CD4-positive, alpha-beta T cell treated with Interleukin-12 subunit alpha and Interleukin-12 subunit beta, for 1 hour (primary cell): ENCODE measurements at regions not wholly inside any gene's neighbourhood (a gene's known extent, or its start where the extent isn't known, plus 50 kb on each side); places are given as distances from the start of the nearest gene placed in this dataset.

ENCODE experiments used
- DNase-seq: peaks from one replicate; pipeline ENCODE4 v3.0.0-alpha.2; 2020

DNA sequence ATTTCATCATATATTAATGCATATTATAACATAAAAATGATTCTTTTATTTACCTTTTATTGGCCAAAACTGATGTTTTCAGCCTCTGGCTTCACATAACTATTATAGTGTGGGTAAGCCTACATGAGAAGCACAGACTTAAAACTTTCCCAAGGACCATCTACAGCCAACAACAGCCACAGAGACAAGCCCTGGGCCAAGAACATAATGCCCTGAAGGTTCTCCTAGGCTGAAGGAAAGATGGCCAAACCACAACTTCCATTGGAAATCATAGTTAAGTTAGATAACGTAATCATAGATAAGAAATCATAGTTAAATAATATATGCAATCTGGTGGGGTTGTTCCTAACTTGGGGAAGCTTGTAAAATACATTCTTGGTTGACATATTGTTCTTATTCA is 280.0 kb upstream of the EMCN start:
- no peak for DNase-seq

DNA sequence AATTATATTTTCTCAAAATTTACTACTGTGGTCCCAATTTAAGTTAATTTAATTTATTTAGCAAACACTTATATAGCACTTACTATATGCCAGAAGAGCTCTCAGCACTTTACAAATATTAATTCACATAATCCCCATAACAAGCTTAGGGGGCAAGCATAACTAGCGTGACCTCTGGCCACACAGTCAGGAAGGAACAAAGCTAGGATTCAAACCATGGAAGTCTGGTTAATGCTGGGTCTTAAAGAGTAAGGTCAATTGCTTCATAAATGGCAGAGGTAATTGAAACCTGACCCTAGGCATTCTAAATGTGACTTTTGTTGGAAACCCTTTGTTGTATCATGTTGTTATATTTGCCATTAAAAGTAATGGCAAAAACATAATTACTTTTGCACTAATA is 279.5 kb upstream of the EMCN start:
- DNase-seq: no peak

DNA sequence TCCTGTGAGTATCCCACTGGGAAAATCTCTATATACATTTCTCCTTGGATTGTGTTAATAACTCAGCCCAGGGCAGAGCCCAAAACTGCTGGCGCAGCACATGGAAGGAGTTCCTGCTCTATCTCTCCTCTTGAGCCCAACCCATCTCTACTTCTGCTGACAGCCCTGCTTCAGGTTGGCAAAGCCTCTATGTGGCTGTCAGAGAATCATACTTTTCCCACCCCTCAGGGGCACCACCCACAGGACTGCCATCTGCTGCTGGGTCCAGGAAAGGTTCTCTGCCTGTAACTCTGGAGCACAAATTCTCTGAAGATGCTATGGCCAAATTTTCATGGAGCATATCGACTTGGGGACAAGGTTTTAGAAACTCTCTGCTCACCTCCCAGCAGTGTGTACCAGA is 278.5 kb upstream of the EMCN start:
- DNase-seq: no peak

DNA sequence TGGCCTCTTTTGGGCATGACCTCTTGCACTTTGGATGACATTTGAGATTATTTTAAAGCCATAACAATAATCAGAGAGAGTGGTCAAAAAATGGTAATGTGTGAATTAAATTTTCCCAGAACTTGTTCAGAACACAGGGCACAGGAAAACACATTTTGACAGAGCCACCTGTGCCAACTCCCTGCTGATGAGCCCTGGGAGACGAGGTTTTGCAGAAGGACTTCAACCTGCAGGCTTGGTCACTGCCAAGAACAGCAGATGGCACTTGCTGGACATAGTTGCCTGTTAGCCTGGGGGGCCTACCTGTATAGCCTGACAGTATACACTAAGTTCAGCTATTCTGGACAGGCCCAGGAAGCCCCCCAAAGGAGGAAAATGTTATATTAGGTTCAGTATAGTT is 277.8 kb upstream of the EMCN start:
- DNase-seq: no peak

DNA sequence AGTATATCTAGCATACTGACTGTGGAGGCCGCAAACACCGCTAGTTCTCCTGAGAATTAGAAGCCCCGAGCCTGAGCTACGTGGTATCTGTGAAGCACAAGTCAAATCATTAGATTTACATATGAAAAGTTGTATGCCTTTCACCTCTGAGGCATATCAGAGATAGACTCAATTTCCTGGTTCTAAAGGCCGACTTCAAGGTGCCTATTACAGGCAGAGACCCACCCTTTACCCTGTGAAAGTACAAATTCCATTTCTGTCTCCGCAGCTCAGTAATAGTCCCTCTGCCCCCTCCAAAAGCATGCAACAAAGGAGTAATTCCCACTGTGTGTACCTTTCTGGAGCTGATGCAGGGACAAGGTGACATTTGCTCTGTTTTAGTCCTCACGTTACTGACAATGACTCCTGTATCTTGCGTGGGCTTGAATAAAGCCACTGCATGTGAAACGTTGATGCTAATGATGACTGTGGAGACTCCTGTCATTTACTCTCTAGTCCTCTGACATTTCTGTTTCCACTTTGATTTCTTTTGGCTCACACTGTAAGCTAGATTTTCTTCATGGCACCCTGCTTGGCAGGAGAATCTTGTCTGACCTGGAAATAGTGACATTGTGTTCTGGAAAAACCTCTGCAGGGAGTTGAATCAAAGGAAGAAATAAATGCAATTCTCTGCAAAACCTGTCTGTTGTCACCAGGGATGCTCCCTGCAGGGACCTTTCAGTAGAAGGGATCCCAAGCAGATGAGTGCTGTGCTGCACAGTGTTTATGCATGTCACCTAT is 273.2 kb upstream of the EMCN start:
- no peak for DNase-seq

DNA sequence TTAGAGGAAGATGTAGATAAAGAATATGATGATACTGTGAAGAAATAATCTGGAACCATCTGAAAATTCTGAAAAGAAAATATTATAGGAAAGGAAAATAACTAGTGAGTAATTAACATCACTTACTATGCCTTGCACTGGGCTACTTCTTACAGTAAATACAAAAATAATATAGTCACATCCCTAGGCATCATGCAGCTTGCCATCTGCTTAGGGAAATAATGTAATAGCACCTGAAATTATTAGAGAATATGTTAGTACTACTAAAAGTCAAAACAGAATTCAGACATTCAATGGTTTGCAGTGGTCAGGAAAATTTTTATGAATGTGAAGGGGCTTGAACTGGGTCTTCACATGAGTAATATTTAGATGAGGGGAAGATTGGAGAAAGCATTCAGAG is 272.2 kb upstream of the EMCN start:
- DNase-seq: no peak

DNA sequence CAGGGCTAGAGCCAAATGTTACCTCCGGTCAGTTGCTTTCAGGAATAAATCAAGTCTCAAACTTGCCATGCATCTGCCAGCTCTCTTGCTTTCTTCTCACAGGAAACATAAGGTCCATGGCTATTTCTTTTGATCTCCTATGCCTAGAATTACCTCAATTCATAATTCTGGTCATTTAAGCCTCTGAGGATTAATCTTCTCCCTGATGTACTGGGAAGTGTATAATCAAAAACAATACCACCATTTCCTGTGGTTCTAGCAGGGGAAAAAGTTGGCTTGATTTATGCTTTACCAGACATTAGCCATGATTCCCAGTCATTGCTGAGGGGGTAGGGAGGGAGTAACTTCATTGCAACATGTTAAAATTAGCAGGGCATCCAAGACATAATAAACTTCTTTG is 268.7 kb upstream of the EMCN start:
- no peak for DNase-seq

DNA sequence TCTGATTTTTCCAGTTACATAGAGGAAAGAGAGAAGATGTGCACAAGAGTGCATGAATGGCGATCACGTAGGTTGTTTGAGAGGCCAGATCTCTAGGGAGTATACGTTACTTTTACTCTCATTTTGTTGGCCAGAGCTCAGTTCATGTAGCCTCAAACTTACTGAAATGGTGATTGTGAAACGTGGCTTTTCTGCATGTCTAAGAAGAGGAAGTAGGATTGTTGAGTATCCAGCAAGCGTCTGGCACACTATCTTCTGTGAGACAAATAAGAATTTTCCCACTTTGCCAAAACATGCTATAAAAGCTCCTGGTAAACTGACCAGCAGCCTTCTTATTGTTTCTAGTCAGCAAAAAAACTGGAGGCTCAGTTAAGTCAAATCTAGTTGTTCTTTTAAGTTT is 264.5 kb upstream of the EMCN start:
- DNase-seq: no peak

DNA sequence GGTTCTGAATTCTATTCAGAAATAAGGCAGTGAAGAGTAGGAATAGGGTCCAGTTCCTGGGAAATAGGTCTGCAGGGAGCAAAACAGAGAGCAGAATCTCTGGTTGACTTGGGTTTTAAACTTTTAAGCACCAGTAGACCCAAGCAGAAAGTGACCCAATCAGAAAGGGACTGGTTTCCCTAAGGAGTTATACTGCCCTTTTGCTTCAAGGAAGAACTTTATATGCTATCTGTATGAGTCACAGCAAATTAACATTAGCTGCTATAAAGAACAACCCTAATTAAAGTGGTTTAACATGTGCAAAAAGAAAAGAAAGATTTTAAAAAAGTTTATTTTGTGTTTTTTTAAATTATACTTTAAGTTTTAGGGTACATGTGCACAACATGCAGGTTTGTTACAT is 263.6 kb upstream of the EMCN start:
- no peak for DNase-seq

DNA sequence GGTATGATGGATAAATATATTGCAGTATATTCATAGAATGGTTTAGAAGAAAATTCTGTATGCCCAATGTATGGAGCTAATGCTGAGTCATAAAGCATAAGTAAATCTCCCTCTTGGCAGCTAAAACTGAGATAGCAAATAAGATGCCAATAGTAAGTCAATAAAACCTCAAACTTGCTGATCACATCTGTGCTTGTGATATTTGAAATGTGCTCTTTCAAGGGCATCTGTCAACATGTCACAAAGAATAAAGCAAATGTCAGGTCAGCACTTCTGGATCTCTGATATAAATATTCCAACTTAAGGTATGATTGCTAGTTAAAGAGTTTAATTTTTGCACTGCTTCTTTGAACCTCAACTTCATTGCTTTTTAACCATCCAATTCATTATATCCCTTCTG is 262.3 kb upstream of the EMCN start:
- DNase-seq: no peak

DNA sequence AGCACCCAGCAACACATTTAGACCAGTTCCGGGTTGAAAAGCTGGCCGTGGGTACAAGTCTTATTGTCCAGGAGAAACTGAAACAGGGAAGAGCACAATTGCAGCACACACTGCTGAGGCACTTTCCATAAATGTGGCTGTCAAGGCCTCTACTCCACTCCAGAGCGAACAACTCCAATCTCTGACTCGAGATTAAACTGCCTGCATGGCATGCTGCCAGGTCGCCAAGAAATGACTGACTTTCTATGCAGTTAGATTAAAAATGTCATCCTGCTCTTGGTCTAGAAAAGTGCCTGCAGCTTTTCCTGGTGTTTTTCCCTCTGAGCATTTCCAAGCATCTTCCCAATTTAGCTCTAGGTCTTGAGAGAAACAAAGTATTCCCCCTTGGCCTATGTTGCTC is 260.6 kb upstream of the EMCN start:
- DNase-seq: no peak

DNA sequence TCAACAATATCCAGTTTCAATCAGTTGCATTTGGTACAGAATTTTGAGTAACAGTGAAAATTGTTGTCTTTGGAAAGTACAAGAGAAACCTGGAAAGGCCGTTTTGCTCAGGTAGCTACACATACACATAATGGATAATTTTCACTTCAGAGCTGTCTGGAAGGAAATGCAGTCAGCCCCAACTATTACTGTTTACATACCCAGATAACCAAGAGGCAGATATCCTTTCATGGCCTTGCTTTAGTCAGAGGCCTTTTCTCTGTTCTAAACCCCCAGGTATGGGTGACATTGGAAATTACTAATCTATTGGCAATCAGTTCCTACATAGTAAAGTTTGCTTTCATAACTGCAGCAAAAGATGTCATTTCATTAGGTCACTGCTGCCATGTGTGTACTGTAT is 244.9 kb upstream of the EMCN start:
- no peak for DNase-seq

DNA sequence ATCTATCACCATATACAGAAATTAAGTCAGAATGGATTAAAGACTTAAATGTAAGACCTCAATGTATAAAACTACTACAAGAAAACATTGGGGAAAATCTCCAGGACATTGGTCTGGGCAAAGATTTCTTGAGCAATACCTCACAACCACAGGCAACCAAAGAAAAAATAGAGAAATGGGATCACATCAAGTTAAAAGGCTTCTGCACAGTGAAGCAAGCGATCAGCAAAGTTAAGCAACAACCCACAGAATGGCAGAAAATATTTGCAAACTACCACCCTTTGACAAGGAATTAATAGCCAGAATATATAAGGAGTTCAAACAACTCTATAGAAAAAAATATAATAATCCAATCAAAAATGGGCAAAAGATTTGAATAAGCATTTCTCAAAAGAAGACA is 236.9 kb upstream of the EMCN start:
- DNase-seq: no peak

DNA sequence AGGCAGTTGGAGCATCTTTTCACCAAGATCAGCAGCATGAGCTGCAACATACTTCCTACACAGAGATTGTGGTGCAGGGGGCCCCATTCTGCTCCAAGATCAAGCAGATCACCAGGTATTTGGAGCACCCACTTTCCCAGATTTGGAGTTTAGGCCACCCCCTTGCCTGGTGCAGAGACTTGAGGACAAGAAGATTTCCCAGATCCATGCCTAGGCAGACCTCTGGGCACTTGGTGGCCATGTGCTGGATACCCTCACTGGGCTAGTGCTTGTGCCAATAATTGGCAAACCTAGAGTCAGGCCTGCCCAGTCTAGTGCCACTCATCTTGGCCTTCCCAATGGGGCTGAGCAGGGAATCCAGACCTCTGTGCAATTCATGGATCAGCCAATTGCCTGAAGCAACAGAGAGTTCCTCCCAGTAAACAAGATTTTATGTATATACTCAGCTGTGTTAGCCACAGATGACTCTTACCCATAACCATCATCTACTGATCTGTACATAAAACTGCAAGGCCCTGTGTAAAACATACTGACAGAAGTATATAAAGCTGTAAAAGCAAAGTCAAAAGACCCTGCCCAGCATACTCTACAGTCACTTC is 228.4 kb upstream of the EMCN start:
- no peak for DNase-seq

DNA sequence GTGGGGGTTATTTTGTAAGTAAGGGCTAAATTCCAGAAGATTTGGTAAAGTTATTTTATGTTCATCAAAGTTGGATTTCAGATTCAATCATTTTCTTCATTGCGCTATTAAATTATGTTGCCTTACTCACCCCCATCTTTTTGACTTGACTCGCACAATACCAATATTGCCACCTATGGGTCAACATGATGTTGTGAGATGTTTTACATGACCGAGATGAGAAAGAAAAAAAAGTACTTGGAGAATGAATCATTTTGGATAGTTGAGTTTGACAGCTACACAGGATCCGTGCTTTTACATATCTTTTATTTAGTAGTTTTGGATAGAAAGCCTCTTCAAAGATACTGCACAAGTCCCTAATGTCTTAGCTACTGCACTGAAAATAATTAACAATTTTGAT is 224.2 kb upstream of the EMCN start:
- DNase-seq: peak; percentile 3

DNA sequence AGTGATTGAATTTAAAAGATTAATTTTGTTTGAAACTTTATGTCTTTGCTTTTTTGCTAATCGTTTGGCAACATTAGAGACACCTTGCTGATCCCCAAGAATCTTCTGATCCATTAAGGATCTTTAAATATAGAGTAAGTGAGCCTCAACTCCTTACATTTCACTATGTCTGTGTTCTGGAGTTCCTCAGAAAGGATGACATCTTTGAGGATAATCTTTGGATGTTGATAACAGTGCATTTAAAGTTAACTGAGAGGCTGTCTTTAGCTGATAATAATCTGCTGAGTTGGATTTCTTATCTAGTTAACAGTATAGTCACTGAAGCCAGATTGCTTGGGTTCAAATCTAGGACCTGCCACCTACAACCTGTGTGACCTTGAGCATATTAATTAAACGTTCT is 221.6 kb upstream of the EMCN start:
- no peak for DNase-seq

DNA sequence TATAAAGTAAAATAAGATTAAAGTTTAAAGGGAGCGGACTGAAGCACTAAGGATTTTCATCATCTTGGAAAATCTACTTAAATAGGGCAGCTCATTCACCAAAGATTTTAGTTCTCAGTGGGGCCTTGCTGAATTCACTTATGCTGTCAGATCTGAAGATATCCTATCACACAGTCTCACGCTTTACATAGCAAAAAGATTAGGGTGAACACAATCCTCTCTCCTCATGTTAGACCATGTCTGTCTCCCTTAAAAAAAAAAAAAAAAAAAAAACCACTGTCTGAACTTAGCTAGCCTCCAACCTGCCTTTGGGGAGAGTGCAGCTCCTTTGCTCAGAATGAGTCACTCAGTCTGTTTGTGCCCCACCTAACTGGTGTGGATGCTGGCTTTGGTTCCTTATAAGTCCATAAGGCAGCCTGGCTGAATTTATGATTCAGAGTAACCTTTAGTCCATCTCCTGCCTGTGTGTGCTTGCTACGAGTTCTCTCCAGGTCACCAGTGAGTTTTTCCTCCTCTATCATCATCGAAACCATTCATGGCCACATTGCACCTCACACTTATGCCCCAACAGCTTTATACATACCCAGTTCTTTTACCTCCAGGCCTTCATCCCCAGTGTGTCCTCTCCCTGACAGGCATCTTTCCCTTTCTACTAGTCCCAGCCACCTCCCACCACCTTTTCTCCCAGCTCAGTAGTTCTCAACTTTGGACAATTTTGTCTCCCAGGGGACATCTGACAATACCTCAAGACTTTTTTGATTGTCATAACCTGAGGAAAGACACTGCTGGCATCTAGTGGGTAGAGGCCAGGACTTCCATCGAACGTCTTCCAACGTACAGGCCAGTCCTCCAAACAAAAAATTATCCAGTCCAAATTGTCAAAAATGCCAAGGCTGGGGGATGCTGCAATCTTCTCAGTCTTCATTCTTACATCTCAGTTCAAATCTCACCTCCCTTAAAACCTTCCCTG is 220.7 kb upstream of the EMCN start:
- DNase-seq: no peak

DNA sequence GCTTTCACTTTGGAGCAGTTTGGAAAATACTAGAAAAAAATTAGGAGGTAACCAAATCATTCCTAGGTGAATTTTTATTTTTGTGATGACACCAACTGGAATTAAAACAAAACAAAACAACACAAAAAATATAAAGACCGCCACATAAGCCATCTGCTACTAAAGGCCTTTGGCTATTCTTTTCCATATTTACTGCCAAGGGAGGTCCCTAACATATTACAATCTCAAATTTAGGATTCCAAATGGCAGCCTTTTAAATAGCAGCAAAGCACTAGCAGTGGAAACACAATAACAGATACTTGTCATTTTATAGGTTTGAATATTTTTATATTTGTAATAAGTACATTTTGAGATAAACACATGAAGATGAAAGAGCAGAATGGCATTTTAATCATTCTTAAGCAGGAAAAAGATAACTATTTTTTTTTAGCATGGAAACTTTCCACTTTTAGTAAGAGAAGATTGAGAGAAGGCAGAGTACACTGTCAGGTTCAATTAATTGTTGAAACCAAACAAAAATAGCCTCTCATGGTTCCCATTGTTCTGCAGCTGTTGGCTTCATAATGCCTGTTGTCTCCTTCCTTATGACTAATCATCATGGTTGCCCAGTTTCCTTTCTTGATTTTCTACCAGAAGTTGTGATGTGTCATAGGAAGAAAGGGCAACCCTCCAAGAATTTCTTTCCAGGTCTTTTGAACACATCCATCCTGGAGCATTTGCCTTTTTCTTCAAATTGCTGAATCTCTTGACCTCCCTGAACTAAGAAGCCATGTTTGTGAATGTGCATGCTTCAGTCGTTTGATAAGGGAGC is 219.0 kb upstream of the EMCN start:
- DNase-seq: no peak

DNA sequence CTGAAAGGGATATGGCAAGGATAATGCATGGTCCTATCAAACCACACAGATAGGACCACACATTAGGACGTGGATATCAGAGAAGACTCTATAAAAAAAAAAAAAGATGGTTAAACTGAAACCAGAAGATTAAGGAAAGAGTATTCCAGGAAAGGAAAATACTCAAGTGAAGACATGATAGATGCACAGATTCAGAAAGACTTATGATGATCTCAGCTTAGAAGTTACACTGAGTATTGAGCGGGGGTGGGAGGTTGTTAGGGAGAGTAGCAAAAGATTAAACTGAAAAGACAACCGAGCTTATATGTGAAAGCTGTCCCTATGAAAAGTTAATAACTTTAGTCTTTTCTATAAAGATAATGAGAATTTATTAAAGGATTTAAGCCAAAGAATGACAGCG is 211.0 kb upstream of the EMCN start:
- DNase-seq: no peak

DNA sequence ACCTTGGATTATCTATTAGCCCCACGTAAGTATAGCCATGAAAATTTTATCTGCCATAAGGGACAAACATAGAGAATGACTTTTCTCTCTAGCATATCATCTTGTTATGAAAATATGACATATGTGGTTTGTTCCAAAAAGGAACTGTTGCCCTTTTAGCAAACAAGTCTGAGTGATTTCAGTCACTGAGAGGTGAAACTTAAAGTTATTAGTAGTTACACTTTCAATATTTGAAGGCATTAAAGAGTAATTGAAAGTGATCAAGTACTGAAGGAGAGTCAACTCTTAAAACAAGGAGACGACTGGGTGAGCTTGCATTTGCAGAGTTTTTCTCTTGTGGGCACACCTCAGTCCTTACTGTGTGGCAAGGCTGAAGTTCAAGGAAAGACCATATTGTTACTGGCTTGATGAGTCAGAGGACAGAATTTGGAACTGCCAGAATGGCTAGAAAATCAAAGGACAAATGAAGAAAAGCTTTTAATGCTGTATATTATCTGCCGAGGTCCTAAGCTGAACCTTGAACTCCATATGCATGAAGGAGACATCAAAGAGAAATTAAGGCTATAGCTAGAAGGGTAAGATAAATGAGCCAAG is 205.1 kb upstream of the EMCN start:
- no peak for DNase-seq

DNA sequence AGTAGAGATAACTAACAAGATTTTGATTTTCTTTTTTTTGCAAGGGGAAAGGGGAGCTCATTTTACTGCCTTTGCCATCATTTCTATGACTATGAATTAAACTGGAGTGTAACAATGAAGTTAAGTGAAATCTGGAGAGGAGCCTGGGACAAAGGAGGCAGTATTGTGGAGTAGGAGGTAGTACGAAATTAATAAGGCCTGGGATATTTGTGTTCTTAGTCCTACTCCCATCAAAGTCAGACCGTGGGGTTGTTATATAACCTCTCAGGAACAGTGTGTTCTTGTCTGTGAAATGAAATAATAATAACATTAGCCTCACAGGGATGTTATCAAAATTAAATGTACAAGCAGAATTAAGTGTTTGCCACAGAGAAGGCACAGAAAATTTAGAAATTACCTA is 204.3 kb upstream of the EMCN start:
- no peak for DNase-seq

DNA sequence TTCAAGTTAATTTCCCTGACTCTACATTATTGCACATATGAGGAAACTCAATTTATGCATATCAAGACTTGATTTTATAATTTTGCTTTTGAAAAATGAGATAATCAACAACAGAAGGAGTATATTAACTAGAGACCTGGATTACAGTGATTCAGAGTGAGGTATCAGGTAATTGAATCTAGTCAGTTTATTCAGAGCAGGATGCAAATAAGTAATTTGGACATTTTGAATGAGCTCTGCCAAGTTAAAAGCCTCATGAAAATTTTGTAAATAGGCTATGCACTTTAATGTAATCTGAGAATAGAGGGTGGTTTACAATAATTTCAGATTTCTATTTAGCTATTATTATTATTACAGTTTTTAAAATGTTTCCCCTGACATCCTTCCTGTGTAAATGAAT is 203.7 kb upstream of the EMCN start:
- DNase-seq: no peak

DNA sequence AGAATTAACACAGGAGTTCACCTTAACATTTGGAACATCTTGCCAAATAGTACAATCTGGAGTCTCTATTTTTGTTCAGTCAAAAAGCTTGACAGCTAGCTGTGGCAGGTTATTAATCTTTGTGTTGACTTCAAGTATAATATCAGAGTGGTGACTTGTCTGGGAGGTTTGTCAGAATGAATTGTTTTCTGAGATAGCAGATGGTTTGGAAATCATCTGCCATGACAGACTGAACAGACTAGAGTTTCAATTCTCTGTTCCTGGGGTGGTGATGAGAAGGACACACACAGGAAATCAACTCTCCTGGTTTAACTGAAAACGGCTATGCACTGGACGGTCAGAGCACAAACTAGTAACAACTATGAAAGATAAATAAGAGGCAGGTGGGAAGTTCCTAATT is 203.3 kb upstream of the EMCN start:
- no peak for DNase-seq
